GM18508 (cell line): ENCODE measurements at regions not wholly inside any gene's neighbourhood (a gene's known extent, or its start where the extent isn't known, plus 50 kb on each side); places are given as distances from the start of the nearest gene placed in this dataset.

Experiments used
- ATAC-seq: cut with Tn5 transposase; IDR thresholded peaks from one replicate; pipeline ENCODE4 v1.9.1; 2021; ENCODE audit warnings: moderate number of reproducible peaks; ENCODE audit not compliant: insufficient read depth, unreplicated experiment

GRCh38 chr11:116244889-116245288 lies 527.9 kb downstream of the BUD13 start:
- ATAC-seq, result no peak

- ATAC-seq, result no peak
These were observed 528.3 kb downstream of the BUD13 start for GRCh38 chr11:116244439-116244838.

- ATAC-seq, result no peak
These were observed 528.8 kb downstream of the BUD13 start for GRCh38 chr11:116243991-116244390.

GRCh38 chr11:116242006-116242405 lies 530.8 kb downstream of the BUD13 start:
- ATAC-seq, result no peak

DNA sequence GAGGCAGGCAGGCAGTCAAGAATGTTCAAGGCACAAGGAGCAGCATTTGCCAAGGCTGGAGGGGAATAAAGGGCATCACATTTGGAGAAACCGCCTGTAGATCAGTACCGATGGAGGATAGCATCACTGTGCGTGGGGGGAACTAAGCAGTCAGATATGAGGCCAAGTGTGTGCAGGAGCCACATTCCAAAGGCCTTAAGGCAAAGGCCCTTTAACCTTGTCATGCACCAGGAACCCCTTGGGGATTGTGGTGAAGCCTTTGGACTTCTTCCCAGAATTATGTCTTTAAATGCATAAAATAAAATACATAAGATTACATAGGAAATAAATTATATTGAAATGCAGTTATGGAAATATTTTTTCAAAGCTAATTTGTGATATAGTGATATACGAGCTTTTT lies 532.1 kb downstream of the BUD13 start:
- ATAC-seq, result no peak

GRCh38 chr11:116239247-116239646 lies 533.5 kb downstream of the BUD13 start:
- no peak for ATAC-seq

DNA sequence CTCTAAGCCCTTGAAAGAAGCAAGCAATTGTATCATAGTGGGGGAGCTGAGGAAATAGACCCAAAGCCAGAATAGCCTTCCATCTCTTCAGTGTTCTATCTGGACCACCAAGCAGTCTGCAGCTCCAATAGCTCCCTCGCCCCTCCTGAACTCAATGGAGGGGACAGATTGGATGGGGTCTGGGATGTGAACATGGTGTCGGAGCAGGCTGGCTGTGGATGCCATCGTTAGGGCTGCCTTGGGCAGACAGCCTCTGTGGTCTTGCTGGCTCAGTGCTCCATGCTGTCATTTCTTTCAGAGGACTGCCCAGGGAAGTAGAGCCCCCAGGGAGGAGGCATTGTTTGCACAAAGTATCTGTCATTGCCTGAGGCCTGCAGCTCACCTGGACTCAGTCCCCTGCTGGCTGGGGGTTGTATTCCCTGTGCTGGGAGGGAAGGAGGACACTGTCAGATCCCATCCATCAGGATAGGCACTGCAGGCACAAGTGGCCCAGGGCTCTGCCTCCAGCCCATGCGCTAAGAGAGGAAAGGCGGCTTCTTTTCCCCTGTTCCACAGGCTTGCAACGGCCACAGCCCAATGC lies 537.7 kb downstream of the BUD13 start:
- no peak for ATAC-seq

DNA sequence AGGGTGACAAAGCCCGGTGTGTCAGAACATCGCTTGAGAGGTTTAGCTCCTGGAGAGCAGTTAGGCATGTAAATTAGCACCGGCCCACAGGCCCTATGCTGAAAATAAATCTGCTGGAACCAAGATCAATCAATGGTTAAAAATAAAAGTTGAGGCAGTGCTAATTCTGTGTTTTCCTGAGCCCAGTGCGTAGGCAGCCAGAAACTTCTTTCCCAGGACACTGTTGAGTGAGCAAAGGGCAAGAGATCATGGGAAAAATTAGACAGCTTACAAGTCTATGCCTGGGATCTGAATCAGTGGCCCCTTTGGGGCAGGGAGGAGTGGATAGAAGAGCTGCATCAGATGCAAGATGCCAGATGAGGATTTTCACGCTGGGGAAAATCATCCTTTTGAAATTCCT lies 539.2 kb downstream of the BUD13 start:
- ATAC-seq, result no peak

- no peak for ATAC-seq
These were observed 540.4 kb downstream of the BUD13 start for GRCh38 chr11:116232364-116232828.

- no peak for ATAC-seq
These were observed 541.2 kb downstream of the BUD13 start for GRCh38 chr11:116231543-116231942.

- ATAC-seq, result no peak
These were observed 542.3 kb downstream of the BUD13 start for GRCh38 chr11:116230438-116230837.

GRCh38 chr11:116229236-116229970 lies 543.4 kb downstream of the BUD13 start:
- no peak for ATAC-seq

DNA sequence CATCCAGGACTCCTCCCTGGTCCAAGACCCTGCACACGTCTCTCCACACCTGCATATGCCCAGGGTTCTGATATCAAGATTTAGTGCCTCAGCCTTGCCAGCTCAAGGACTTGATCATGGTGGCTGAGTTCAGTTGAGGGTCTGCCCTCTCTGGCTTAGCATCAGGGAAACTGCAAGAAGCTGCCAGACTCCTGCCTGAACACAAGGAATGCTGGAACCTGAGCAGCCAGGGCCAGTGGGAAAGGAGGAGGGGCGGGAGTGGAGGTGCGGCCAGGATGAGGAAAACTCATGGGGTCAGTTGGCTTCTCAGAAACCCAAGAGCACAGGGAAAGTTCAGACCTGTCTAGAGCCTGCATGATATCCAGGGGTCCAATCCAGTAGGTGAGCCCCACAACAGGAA lies 546.1 kb downstream of the BUD13 start:
- no peak for ATAC-seq

- ATAC-seq, result no peak
These were observed 546.8 kb downstream of the BUD13 start for GRCh38 chr11:116225784-116226585.

DNA sequence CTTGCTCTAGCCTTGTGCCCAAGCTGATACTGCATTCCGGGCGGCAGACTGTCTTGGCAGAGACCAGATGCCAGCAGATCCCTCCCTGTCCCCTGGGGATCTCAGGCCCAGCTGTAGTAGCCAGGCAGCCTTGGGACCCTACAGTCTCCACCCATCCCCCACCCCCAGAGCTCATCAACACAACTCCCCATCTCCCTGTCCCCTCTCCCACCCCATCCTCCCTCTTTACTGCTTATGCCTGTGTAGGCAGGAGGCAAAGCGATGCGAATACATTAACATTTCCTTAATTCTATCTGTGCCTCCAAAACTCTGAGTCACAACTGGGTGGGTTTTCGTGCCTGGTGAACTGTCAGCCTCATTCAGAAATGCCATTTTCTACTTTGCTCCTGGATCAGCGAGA lies 547.6 kb downstream of the BUD13 start:
- no peak for ATAC-seq

DNA sequence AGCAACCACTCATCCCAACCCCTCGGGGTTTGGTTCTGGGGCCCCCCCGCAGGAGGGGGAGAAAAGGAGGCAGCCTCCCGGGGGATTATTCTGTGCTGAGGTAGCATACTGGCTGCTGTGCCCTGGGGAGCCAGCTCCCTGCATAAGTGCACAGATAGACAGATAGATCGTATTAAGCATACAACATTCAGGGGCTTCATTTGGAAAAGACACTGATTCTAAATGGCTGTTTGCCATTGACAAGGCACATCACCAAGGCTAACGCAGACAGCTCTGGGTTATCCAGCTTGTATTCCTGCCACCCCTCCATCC lies 547.9 kb downstream of the BUD13 start:
- ATAC-seq, result no peak

DNA sequence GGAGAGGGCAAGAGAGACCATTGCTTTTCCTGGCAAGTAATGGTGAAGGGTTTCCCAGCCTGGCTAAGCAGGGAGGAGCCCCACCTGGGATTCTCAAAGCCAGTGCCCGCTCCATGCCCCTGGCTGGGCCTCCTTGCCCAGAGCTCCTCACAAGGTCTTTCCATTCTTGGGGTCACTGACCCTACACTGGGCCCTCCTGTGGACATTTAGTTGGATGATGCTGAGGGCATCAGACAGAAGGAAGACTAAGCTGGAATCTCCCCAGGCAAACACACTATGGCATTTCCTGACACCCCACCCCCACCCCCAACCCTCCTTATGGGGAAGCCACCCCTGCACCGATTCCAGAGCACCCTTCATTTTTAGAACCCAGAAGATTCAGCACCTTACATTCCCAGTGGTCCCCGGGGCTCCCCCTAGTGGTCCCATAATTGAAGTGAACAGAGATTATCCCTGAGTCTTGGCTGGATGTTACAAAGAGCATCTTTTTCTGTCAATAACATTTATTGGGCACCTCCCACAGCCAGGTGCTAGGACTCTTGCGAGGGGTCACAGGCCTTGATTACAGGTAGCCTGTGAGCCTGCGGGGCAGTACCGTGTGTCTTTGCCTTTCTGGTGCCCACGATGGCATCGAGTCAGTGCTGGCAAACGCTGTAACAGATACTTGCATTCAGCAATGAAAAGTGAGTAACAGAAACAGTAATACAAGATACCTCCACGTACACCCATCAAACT lies 548.5 kb downstream of the BUD13 start:
- ATAC-seq, result no peak

DNA sequence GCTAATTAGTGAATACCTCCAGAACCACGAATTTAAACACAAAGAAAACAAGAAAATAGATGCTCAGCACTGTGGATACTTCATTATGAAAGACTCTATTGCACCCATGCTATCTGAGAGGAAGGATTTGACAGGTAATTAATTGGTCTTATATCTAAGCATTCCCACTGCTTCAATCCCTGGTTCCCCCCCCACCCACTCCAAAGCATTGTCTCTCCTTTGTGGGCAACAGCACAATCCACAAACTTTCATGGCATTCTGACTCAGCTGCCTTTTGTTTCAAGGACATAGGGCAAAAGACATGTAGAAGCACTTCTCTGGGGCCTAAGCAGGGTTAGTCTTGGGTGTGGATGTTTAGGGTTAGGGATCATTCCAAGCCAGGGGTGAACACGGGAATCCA lies 551.4 kb downstream of the BUD13 start:
- ATAC-seq, result no peak

- no peak for ATAC-seq
These were observed 553.6 kb downstream of the BUD13 start for GRCh38 chr11:116219171-116219635.

DNA sequence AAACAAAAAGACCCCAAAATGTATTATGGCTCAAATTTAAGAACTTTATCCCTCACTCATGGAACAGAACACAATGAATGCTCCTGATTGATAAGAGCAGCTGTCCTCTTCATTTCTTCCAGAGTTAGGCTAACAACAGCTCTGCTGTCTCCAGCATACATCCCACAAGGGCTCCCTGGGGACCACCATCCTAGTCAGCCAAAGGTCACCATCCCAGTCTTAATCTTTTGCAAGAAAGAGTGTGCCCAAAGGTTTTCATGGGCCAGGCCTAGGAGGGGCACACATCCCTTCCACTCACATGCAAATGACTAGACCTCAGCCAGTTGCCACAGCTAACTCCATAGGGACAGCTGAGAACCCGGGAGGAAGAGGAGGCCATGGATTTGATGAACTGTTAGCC lies 555.3 kb downstream of the BUD13 start:
- no peak for ATAC-seq

DNA sequence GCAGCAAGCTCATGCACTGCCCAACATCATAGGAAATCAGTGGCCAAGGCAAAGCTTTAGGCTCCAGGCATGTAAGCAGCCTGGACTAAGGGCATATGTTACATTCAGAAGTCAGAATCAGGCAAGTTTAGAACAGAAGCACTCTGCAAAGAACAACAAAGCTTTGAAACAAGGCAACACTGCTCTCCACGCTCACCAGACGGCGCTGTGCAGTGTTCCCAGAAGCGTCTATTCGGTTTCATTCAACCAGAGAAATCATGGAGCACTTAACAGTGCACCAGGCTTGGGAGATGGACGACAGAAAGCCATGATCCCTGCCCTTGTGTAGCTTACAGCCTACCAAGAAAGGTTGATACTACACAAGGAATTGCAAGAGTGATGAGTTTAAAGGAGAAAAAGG lies 555.8 kb downstream of the BUD13 start:
- ATAC-seq, result no peak
